Right lobe of liver (tissue), 6 donors: ENCODE measurements at regions not wholly inside any gene's neighbourhood (a gene's known extent, or its start where the extent isn't known, plus 50 kb on each side); places are given as distances from the start of the nearest gene placed in this dataset.

Source experiments
- ATAC-seq, 4 donors: fragments of 200-7000 bp; cut with Tn5 transposase; one replicate each; pipeline ENCODE4 v1.9.1; 2020; ENCODE audit warnings: mild to moderate bottlenecking in 4 of 4, moderate library complexity in 4 of 4
- DNase-seq, 3 donors: peaks; one replicate each; pipeline ENCODE4 v3.0.0-alpha.2; 2020
- H3K27ac ChIP-seq, 3 donors: fragments of 200-600 bp; one replicate each; pipeline ENCODE4 v1.8.0; 2022
- H3K27me3 ChIP-seq, 2 donors: fragments of 200-600 bp; one replicate each; pipeline ENCODE4 v1.8.0; 2022
- H3K36me3 ChIP-seq, 4 donors: fragments of 200-600 bp; sonication (generic) in 1 of 4; one replicate each; pipeline versions ENCODE4 v1.5.1 to v1.8.0; 2017 to 2022; ENCODE audit warnings: control low read depth in 1 of 4
- H3K4me1 ChIP-seq, 4 donors: fragments of 200-600 bp; sonication (generic) in 1 of 4; one replicate each; pipeline versions ENCODE4 v1.5.1 to v1.8.0; 2017 to 2022; ENCODE audit warnings: control low read depth in 1 of 4
- H3K4me3 ChIP-seq, 3 donors: fragments of 200-600 bp; one replicate each; pipeline ENCODE4 v1.8.0; 2022
- H3K9me3 ChIP-seq, 4 donors: fragments of 200-600 bp; sonication (generic) in 1 of 4; one replicate each; pipeline versions ENCODE4 v1.5.1 to v1.8.0; 2017 to 2022; ENCODE audit warnings: control low read depth in 1 of 4
- POLR2A ChIP-seq: fragments of 450-650 bp; IDR thresholded peaks from one replicate; pipeline ENCODE4 v1.6.1; 2017; ENCODE audit warnings: antibody characterized with exemption, mild to moderate bottlenecking
- WGBS: methylation state at CpG from one replicate; pipeline ENCODE4 v1.1.6; 2018; ENCODE audit warnings: low coverage, low lambda C conversion rate; ENCODE audit not compliant: insufficient coverage; ENCODE audit errors: missing lambda C conversion rate; 5-methylcytosine and 5-hydroxymethylcytosine counted together
- intact Hi-C, 2 donors: fragments of 100-400 bp; cut with DNase I; formaldehyde crosslinking; loops; one replicate each; pipeline versions ENCODE4 v1.11.2 to v1.14.1; 2022
- TF ChIP-seq, protein P1 (sequence below), 4 donors: fragments of 200-600 bp in 3 of 4; fragments of 450-650 bp in 1 of 4; IDR thresholded peaks; one replicate each; pipeline versions ENCODE4 v1.5.1 to v1.8.0; 2016 to 2022; ENCODE audit warnings: antibody characterized with exemption in 4 of 4, mild to moderate bottlenecking in 2 of 4
- donor health status: DM: no; HTN: yes; CAD: no.
- donor health status: DM: no; HTN: no; CAD: no.
- donor health status: DM: no; HTN: no; CAD: no.
- donor health status: DM: no; HTN: yes; CAD: no.
- donor health status: DM: no; HTN: yes; CAD: no.

DNA sequence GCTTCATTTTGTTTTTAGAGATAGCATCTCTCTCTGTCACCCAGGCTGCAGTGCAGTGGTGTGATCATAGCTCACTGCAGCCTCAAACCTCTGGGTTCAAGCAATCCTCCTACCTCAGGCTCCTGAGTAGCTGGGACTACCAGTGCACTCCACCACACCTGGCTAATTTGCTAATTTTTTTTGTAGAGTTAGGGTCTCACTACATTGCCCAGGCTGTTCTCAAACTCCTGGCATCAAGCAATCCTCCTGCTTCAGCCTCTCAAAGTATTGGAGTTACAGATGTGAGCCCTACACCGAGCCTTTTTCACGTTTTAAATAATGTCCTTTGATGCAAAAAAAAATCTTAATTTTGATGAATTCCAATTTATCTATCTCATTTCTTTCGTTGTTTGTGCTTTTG, 75.4 kb upstream of the LINC01488 start:
- DNase-seq: no peak
- intact Hi-C loops: no loop called here
- Histone ChIP-seq H3K27ac (no peak overlapping the region), H3K4me3 (no peak overlapping the region), H3K27me3 (no peaks in the 10 kb centered on the region), H3K4me1 (no peaks in the 10 kb centered on the region), H3K36me3 (no peaks in the 10 kb centered on the region), H3K9me3 (no peaks in the 10 kb centered on the region)
- no peak for TF ChIP-seq POLR2A
- TF ChIP-seq, protein P1, sequence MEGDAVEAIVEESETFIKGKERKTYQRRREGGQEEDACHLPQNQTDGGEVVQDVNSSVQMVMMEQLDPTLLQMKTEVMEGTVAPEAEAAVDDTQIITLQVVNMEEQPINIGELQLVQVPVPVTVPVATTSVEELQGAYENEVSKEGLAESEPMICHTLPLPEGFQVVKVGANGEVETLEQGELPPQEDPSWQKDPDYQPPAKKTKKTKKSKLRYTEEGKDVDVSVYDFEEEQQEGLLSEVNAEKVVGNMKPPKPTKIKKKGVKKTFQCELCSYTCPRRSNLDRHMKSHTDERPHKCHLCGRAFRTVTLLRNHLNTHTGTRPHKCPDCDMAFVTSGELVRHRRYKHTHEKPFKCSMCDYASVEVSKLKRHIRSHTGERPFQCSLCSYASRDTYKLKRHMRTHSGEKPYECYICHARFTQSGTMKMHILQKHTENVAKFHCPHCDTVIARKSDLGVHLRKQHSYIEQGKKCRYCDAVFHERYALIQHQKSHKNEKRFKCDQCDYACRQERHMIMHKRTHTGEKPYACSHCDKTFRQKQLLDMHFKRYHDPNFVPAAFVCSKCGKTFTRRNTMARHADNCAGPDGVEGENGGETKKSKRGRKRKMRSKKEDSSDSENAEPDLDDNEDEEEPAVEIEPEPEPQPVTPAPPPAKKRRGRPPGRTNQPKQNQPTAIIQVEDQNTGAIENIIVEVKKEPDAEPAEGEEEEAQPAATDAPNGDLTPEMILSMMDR (IDR thresholded peaks at IDR 0.05): no peak
- ATAC-seq: no peak
- 84% methylated on average over 3 of the region's 3 CpGs for WGBS

DNA sequence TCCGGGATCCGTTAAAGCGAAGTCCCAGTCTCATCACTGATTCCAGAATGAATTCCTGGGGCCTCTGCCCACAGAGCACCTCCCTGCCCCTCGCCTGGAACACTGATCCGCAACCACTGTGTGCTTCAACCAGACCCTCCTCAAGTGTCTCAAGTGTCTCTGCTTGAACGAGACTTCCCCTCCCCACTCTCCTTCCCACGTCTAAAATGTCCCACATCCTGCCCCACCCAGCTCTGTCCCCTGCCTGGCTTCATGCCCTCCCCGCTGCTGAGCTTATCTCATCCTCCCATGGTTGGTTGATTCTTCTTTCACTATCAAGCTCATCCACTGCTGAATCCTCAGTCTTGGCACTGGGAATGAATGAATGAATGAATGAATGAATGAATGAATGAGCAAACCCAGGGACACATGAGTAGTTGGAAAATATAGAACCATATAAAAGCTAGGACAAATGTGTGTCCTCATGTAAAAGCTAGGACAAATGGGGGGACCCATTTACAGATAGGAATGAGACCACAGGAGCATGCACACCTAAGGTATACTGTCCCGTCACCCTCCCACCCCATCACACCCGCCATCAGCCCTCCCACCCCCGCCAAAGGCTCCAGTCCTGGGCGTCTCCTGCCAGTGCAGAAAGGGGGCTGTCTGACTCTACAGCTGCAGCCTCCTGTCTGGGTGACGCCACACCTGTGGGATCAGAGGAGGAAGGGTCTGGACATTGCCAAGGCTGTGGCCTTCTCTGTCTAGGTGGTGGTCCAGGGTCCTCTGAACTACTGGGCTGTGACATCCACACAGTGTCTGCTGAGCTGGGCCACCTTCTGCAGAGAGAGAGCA, 71.4 kb upstream of the LINC01488 start:
- Histone ChIP-seq H3K4me3 (no peak overlapping the region), H3K4me1 (no peaks in the 10 kb centered on the region), H3K9me3 (no peaks in the 10 kb centered on the region), H3K27me3 (no peaks in the 10 kb centered on the region), H3K27ac (no peak overlapping the region), H3K36me3 (no peaks in the 10 kb centered on the region)
- DNase-seq: peak in 1 of 3 donors; percentile 39
- no peak for ATAC-seq
- 28% methylated on average over 3 of the region's 13 CpGs for WGBS
- intact Hi-C loops: no loop called here
- TF ChIP-seq, protein P1 (IDR thresholded peaks at IDR 0.05): no peak
- TF ChIP-seq POLR2A: no peak

DNA sequence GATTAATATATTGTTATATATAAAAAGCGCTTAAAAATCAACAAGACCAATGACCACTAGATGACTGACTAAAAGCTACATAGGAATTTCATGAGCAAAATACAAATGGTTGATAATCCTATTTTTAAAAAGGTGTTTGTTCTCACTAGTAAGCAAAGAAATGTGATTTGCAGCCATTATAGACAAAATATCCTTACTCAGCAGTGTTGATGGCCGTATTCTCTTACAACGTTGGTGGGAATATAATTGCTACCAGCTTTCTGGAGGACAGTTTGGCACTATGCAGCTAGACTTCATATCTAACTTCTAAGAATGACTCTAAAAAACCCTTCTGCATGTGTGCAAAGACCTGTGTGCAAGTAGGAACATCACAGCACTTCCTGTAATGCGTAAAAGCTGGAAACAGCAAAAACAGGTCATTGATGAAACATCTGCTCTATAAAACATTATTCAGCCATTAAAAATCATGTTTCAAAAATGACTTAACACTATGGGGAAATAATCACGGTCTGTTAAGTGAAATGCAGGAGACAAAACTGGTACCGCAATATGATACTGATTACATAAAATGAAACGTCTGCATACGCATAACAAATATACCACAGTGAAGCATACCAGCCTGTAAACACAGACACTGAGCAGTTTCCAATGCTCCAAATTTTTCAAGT, 70.1 kb upstream of the LINC01488 start:
- TF ChIP-seq, protein P1 (IDR thresholded peaks at IDR 0.05): no peak
- TF ChIP-seq POLR2A: no peak
- Histone ChIP-seq H3K4me1 (no peaks in the 10 kb centered on the region), H3K4me3 (no peak overlapping the region), H3K27me3 (no peaks in the 10 kb centered on the region), H3K9me3 (no peaks in the 10 kb centered on the region), H3K27ac (no peak overlapping the region), H3K36me3 (no peaks in the 10 kb centered on the region)
- intact Hi-C loops: no loop called here
- WGBS: 80% methylated on average over 8 of the region's 8 CpGs
- ATAC-seq (no peak), DNase-seq (no peak)

DNA sequence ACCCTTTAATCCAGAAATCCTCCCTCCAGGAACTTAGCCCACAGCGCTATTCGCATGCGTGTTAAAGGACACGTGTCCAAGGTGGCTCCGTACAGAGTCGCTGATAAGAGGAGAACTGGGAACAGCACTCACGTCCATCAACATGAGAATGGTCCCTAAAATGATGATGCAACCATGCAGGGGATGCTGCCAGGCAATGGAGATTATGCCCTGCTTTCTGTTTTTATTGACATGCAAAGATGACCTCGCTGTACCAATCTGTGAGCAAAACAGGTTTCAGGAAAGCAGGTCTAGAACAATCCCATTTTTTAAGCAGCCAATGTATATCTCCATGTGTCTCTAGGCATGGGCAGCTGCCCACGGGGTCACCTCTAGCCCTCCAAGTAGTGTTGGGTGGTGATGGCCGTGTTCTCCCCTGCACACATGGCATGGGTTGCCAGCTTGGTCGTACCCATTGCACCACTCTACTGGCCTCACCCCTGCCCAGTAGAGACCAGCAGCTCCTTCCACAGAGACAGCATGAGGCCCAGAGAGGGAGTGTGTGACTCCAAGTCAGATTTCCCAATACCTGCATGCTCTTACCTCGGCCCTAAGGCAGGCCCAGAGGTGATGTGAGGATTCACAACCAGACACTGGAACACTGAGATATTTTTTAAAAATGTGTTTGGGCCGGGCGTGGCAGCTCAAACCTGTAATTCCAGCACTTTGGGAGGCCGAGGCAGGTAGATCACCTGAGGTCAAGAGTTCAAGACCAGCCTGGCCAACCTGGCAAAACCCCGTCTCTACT, 68.3 kb upstream of the LINC01488 start:
- H3K4me3 ChIP-seq: no peak overlapping the region
- WGBS: 87% methylated on average over 13 of the region's 16 CpGs
- intact Hi-C loops: no loop called here
- no peak overlapping the region for H3K27ac ChIP-seq
- ATAC-seq (no peak), DNase-seq (no peak)
- no peaks in the 10 kb centered on the region for H3K27me3 ChIP-seq
- no peaks in the 10 kb centered on the region for H3K9me3 ChIP-seq
- H3K36me3 ChIP-seq: no peaks in the 10 kb centered on the region
- H3K4me1 ChIP-seq: no peaks in the 10 kb centered on the region
- no peak for TF ChIP-seq POLR2A
- TF ChIP-seq, protein P1 (IDR thresholded peaks at IDR 0.05): no peak
